CD14-positive monocyte (primary cell): ENCODE measurements at regions not wholly inside any gene's neighbourhood (a gene's known extent, or its start where the extent isn't known, plus 50 kb on each side); places are given as distances from the start of the nearest gene placed in this dataset.

ENCODE experiments used
- DNase-seq, 3 donors: peaks; one replicate each; pipeline ENCODE4 v3.0.0-alpha.2; 2011 to 2022
- H2AFZ ChIP-seq: 2 replicates; pipeline ENCODE4 v1.6.0; 2012; ENCODE audit warnings: mild to moderate bottlenecking, low read depth, low read length, inconsistent platforms; ENCODE audit not compliant: insufficient read depth, poor library complexity, severe bottlenecking
- H3K27ac ChIP-seq, 2 donors: 1 replicate in 1 of 2; 2 replicates in 1 of 2; pipeline ENCODE4 v1.5.1; 2012 to 2013; ENCODE audit warnings: low read length in 2 of 2, control low read depth in 1 of 2, inconsistent platforms in 1 of 2, low read depth in 1 of 2, mild to moderate bottlenecking in 1 of 2
- H3K27me3 ChIP-seq, 2 donors: one replicate each; pipeline versions ENCODE4 v1.6.0 to v1.6.1; 2011 to 2013; ENCODE audit warnings: low read length in 2 of 2; ENCODE audit not compliant: control insufficient read depth in 2 of 2, insufficient read depth in 2 of 2
- H3K36me3 ChIP-seq, 2 donors: replicated peaks in 1 of 2; 1 replicate in 1 of 2; 2 replicates in 1 of 2; pipeline versions ENCODE4 v1.5.1 to v1.6.1; 2012 to 2013; ENCODE audit warnings: low read length in 2 of 2, control low read depth in 1 of 2, inconsistent platforms in 1 of 2, mild to moderate bottlenecking in 1 of 2; ENCODE audit not compliant: insufficient read depth in 2 of 2, control insufficient read depth in 1 of 2
- H3K4me1 ChIP-seq, 2 donors: 1 replicate in 1 of 2; 2 replicates in 1 of 2; pipeline versions ENCODE4 v1.5.1 to v1.6.1; 2012 to 2013; ENCODE audit warnings: low read length in 2 of 2, control low read depth in 1 of 2, inconsistent platforms in 1 of 2, mild to moderate bottlenecking in 1 of 2, moderate library complexity in 1 of 2; ENCODE audit not compliant: insufficient read depth in 2 of 2, control insufficient read depth in 1 of 2
- H3K4me2 ChIP-seq: replicated peaks from 2 replicates; pipeline ENCODE3; 2012; ENCODE audit warnings: low read length, moderate library complexity, mild to moderate bottlenecking; ENCODE audit not compliant: poor library complexity, severe bottlenecking; ENCODE audit errors: extremely low read depth
- H3K4me3 ChIP-seq, 3 experiments: fragments of 200-600 bp in 1 of 3; sonication (generic) in 1 of 3; replicated peaks in 1 of 3; 1 replicate in 2 of 3; 2 replicates in 1 of 3; pipeline ENCODE4 v1.5.1; 2011 to 2013; ENCODE audit warnings: low read length in 3 of 3, mild to moderate bottlenecking in 3 of 3, control low read depth in 2 of 3, low read depth in 2 of 3, inconsistent platforms in 1 of 3, moderate library complexity in 1 of 3
- H3K79me2 ChIP-seq: 2 replicates; pipeline ENCODE4 v1.6.0; 2012; ENCODE audit warnings: mild to moderate bottlenecking, control low read depth, inconsistent platforms, low read length, moderate library complexity; ENCODE audit not compliant: insufficient read depth
- H3K9ac ChIP-seq: 2 replicates; pipeline ENCODE4 v1.6.0; 2017; ENCODE audit warnings: low read length, mild to moderate bottlenecking; ENCODE audit not compliant: insufficient read depth, poor library complexity, severe bottlenecking
- H3K9me3 ChIP-seq, 2 donors: replicated peaks in 1 of 2; 1 replicate in 1 of 2; 2 replicates in 1 of 2; pipeline versions ENCODE4 v1.5.1 to v1.6.1; 2012 to 2013; ENCODE audit warnings: low read length in 2 of 2, control low read depth in 1 of 2; ENCODE audit not compliant: control insufficient read depth in 1 of 2, insufficient read depth in 1 of 2
- H4K20me1 ChIP-seq: 2 replicates; pipeline ENCODE4 v1.6.0; 2012; ENCODE audit warnings: mild to moderate bottlenecking, low read length, control low read depth, moderate library complexity; ENCODE audit not compliant: insufficient read depth
- H3K27ac Mint-ChIP-seq, 7 donors: one replicate each; pipeline ENCODE4 v1.8.0; 2020; ENCODE audit warnings: mild to moderate bottlenecking in 7 of 7, mixed read lengths in 7 of 7, moderate library complexity in 6 of 7, inconsistent platforms in 2 of 7
- H3K27me3 Mint-ChIP-seq, 3 donors: one replicate each; pipeline ENCODE4 v1.8.0; 2021 to 2022; ENCODE audit warnings: low read depth in 3 of 3, mild to moderate bottlenecking in 3 of 3, mixed read lengths in 3 of 3, moderate library complexity in 3 of 3, inconsistent platforms in 1 of 3
- H3K36me3 Mint-ChIP-seq, 2 donors: one replicate each; pipeline ENCODE4 v1.8.0; 2020; ENCODE audit warnings: mixed read lengths in 2 of 2, inconsistent platforms in 1 of 2, mild to moderate bottlenecking in 1 of 2
- H3K4me1 Mint-ChIP-seq: one replicate; pipeline ENCODE4 v1.8.0; 2020; ENCODE audit warnings: mild to moderate bottlenecking, mixed read lengths
- H3K4me3 Mint-ChIP-seq, 2 donors: one replicate each; pipeline ENCODE4 v1.8.0; 2020; ENCODE audit warnings: mild to moderate bottlenecking in 2 of 2, mixed read lengths in 2 of 2, moderate library complexity in 1 of 2
- H3K9me3 Mint-ChIP-seq, 7 donors: one replicate each; pipeline ENCODE4 v1.8.0; 2020 to 2022; ENCODE audit warnings: mixed read lengths in 7 of 7, mild to moderate bottlenecking in 6 of 7, moderate library complexity in 6 of 7, inconsistent platforms in 2 of 7
- CTCF ChIP-seq: fragments of 200-600 bp; IDR thresholded peaks from one replicate; pipeline ENCODE4 v1.8.0; 2022; ENCODE audit warnings: antibody characterized with exemption, mild to moderate bottlenecking
- WGBS: methylation state at CpG from one replicate; pipeline ENCODE4 v1.1.5; 2013; ENCODE audit warnings: missing lambda C conversion rate; ENCODE audit not compliant: insufficient coverage; 5-methylcytosine and 5-hydroxymethylcytosine counted together
- intact Hi-C, 2 donors: fragments of 100-400 bp; cut with micrococcal nuclease; formaldehyde crosslinking; loops; one replicate each; pipeline versions ENCODE4 v1.15.0 to v1.15.1; 2023

- Histone ChIP-seq H3K79me2 (no peaks in the 10 kb centered on the region), H3K9me3 (peaks cover 3 to 6% of the 10 kb centered on the region in 2 donors), H2AFZ (no peak overlapping the region), H3K27me3 (no peaks in the 10 kb centered on the region), H3K27ac (no peak overlapping the region), H3K4me3 (no peak overlapping the region), H3K4me1 (no peaks in the 10 kb centered on the region), H3K9ac (no peak overlapping the region), H3K36me3 (no peaks in the 10 kb centered on the region), H4K20me1 (no peaks in the 10 kb centered on the region), H3K4me2 (no peak overlapping the region)
- H3K27ac Mint-ChIP-seq = no peak overlapping the region
- no peak overlapping the region for H3K4me3 Mint-ChIP-seq
- H3K36me3 Mint-ChIP-seq = no peaks in the 10 kb centered on the region
- intact Hi-C loops = no loop called here
- no peak for DNase-seq
- H3K4me1 Mint-ChIP-seq = no peaks in the 10 kb centered on the region
- no peaks in the 10 kb centered on the region for H3K27me3 Mint-ChIP-seq
- H3K9me3 Mint-ChIP-seq = peaks cover 0 to 10% (median 3%) of the 10 kb centered on the region in 7 donors
- no peak for TF ChIP-seq CTCF
Observed at GRCh38 chr13:89150362-89150761, 1479.2 kb downstream of the SLITRK5 start.

GRCh38 chr13:89153941-89154340 lies 1482.8 kb downstream of the SLITRK5 start:
- WGBS = 73% methylated on average over 4 of the region's 5 CpGs
- Histone ChIP-seq H3K4me2 (no peak overlapping the region), H3K27me3 (no peaks in the 10 kb centered on the region), H3K4me1 (no peaks in the 10 kb centered on the region), H3K9ac (no peak overlapping the region), H3K79me2 (no peaks in the 10 kb centered on the region), H3K27ac (no peak overlapping the region), H3K36me3 (no peaks in the 10 kb centered on the region), H2AFZ (no peak overlapping the region), H3K4me3 (no peak overlapping the region), H3K9me3 (peaks cover 3 to 11% of the 10 kb centered on the region in 2 donors), H4K20me1 (no peaks in the 10 kb centered on the region)
- H3K4me1 Mint-ChIP-seq = no peaks in the 10 kb centered on the region
- intact Hi-C loops = no loop called here
- no peak for TF ChIP-seq CTCF
- no peaks in the 10 kb centered on the region for H3K36me3 Mint-ChIP-seq
- no peak overlapping the region for H3K27ac Mint-ChIP-seq
- H3K9me3 Mint-ChIP-seq = peaks cover 0 to 11% (median 4%) of the 10 kb centered on the region in 7 donors
- no peak overlapping the region for H3K4me3 Mint-ChIP-seq
- no peaks in the 10 kb centered on the region for H3K27me3 Mint-ChIP-seq
- no peak for DNase-seq
